T-cell (primary cell): ENCODE measurements at regions not wholly inside any gene's neighbourhood (a gene's known extent, or its start where the extent isn't known, plus 50 kb on each side); places are given as distances from the start of the nearest gene placed in this dataset.
"Not testable (repeated sequence)": the region's sequence is repeated elsewhere in the genome, so short reads cannot be mapped to it uniquely, and the experiment has no call there.

Source experiments
- ATAC-seq, 4 experiments: fragments of 200-7000 bp in 3 of 4; fragments of 150-1000 bp in 1 of 4; cut with Tn5 transposase; replicated peaks in 1 of 4; 1 replicate in 3 of 4; 2 replicates in 1 of 4; pipeline ENCODE4 v1.10.0; 2021; ENCODE audit warnings: moderate library complexity in 3 of 4, mild to moderate bottlenecking in 2 of 4, moderate number of reproducible peaks in 1 of 4
- CTCF ChIA-PET, 2 donors: fragments of 300-600 bp; sonication (Branson Sonifier 250); formaldehyde crosslinking; loops; one replicate each; lab custom pipeline; 2022; ENCODE audit warnings: antibody characterized with exemption in 2 of 2; lab: Charles Lee
- POLR2A ChIA-PET, 2 donors: fragments of 300-600 bp; sonication (Branson Sonifier 250); formaldehyde crosslinking; loops; one replicate each; lab custom pipeline; 2022; ENCODE audit warnings: antibody characterized with exemption in 2 of 2; lab: Charles Lee
- DNase-seq, 35 experiments: peaks; one replicate each; pipeline versions ENCODE4 v3.0.0 to v3.0.0-alpha.2; 2013 to 2023
- H3K27ac ChIP-seq: one replicate; pipeline ENCODE4 v1.5.1; 2013; ENCODE audit warnings: low read length
- H3K27me3 ChIP-seq, 2 experiments: replicated peaks in 1 of 2; 1 replicate in 1 of 2; 2 replicates in 1 of 2; pipeline versions ENCODE4 v1.6.1 to v1.7.0; 2013; ENCODE audit warnings: low read length in 1 of 2, mixed read lengths in 1 of 2; ENCODE audit not compliant: control insufficient read depth in 2 of 2, insufficient read depth in 2 of 2; ENCODE audit errors: extremely low read depth in 1 of 2
- H3K36me3 ChIP-seq, 2 donors: 1 replicate in 1 of 2; 2 replicates in 1 of 2; pipeline versions ENCODE4 v1.6.1 to v1.7.0; 2013; ENCODE audit warnings: low read length in 1 of 2; ENCODE audit not compliant: control insufficient read depth in 2 of 2, insufficient read depth in 1 of 2; ENCODE audit errors: extremely low read depth in 1 of 2
- H3K4me1 ChIP-seq, 2 experiments: 1 replicate in 1 of 2; 2 replicates in 1 of 2; pipeline versions ENCODE4 v1.6.1 to v1.7.0; 2013; ENCODE audit warnings: low read length in 2 of 2, mixed read lengths in 1 of 2; ENCODE audit not compliant: insufficient read depth in 2 of 2, control insufficient read depth in 1 of 2; ENCODE audit errors: extremely low read depth in 1 of 2
- H3K4me3 ChIP-seq, 2 donors: 1 replicate in 1 of 2; 2 replicates in 1 of 2; pipeline versions ENCODE4 v1.5.1 to v1.7.0; 2013; ENCODE audit warnings: mild to moderate bottlenecking in 2 of 2, low read length in 1 of 2, moderate library complexity in 1 of 2; ENCODE audit not compliant: control insufficient read depth in 1 of 2; ENCODE audit errors: extremely low read depth in 1 of 2
- H3K9me3 ChIP-seq: 2 replicates; pipeline ENCODE4 v1.7.0; 2013
- H3K27ac Mint-ChIP-seq, 2 donors: one replicate each; pipeline ENCODE4 v1.8.0; 2020 to 2021; ENCODE audit warnings: mild to moderate bottlenecking in 2 of 2, mixed read lengths in 2 of 2
- H3K27me3 Mint-ChIP-seq, 2 donors: one replicate each; pipeline ENCODE4 v1.8.0; 2021 to 2022; ENCODE audit warnings: mixed read lengths in 2 of 2
- H3K36me3 Mint-ChIP-seq: one replicate; pipeline ENCODE4 v1.8.0; 2021; ENCODE audit warnings: mixed read lengths
- H3K4me1 Mint-ChIP-seq, 3 donors: one replicate each; pipeline ENCODE4 v1.8.0; 2020 to 2022; ENCODE audit warnings: mixed read lengths in 3 of 3, mild to moderate bottlenecking in 1 of 3
- H3K4me3 Mint-ChIP-seq, 3 donors: one replicate each; pipeline ENCODE4 v1.8.0; 2020 to 2022; ENCODE audit warnings: mild to moderate bottlenecking in 3 of 3, mixed read lengths in 3 of 3, moderate library complexity in 3 of 3
- H3K9me3 Mint-ChIP-seq, 3 donors: one replicate each; pipeline ENCODE4 v1.8.0; 2020 to 2022; ENCODE audit warnings: mixed read lengths in 3 of 3
- WGBS: methylation state at CpG from one replicate; pipeline ENCODE4 v1.1.5; 2013; ENCODE audit warnings: missing lambda C conversion rate; ENCODE audit not compliant: insufficient coverage; 5-methylcytosine and 5-hydroxymethylcytosine counted together

DNA sequence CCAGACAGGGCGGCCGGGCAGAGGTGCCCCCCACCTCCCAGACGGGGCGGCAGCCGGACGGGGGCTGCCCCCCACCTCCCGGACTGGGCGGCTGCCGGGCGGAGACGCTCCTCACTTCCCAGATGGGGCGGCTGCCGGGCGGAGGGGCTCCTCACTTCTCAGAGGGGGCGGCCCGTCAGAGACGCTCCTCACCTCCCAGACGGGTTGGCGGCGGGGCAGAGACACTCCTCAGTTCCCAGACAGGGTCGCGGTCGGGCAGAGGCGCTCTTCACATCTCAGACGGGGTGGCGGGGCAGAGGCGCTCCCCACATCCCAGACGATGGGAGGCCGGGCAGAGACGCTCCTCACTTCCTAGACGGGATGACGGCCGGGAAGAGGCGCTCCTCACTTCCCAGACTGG lies 68.5 kb upstream of the GPC4 start:
- H3K4me1 Mint-ChIP-seq, H3K4me3 Mint-ChIP-seq, H3K27ac Mint-ChIP-seq, H3K36me3 Mint-ChIP-seq, ATAC-seq, H3K9me3 ChIP-seq, CTCF ChIA-PET, H3K36me3 ChIP-seq, H3K4me3 ChIP-seq, H3K4me1 ChIP-seq, H3K27ac ChIP-seq, H3K27me3 ChIP-seq, H3K9me3 Mint-ChIP-seq, POLR2A ChIA-PET, DNase-seq: not testable (repeated sequence)
- 93% methylated on average over 6 of the region's 34 CpGs for WGBS
- peaks cover 0 to 27% of the 10 kb centered on the region in 2 donors for H3K27me3 Mint-ChIP-seq

GRCh38 chrX:133482056-133482952 lies 67.0 kb upstream of the GPC4 start:
- Mint-ChIP-seq H3K27ac (no peak overlapping the region), H3K27me3 (peaks cover 0 to 27% of the 10 kb centered on the region in 2 donors), H3K9me3 (peaks cover 0 to 4% (median 0%) of the 10 kb centered on the region in 3 donors), H3K4me1 (no peaks in the 10 kb centered on the region), H3K4me3 (no peak overlapping the region), H3K36me3 (no peaks in the 10 kb centered on the region)
- Histone ChIP-seq H3K9me3 (no peaks in the 10 kb centered on the region), H3K36me3 (no peaks in the 10 kb centered on the region), H3K4me3 (no peak overlapping the region), H3K27ac (no peak overlapping the region), H3K27me3 (no peaks in the 10 kb centered on the region), H3K4me1 (no peaks in the 10 kb centered on the region)
- ChIA-PET POLR2A (no interaction called here), CTCF (no interaction called here)
- no CpG with 5 or more reads among the region's 7 CpGs for WGBS
- no peak for ATAC-seq
- DNase-seq, result no peak

DNA sequence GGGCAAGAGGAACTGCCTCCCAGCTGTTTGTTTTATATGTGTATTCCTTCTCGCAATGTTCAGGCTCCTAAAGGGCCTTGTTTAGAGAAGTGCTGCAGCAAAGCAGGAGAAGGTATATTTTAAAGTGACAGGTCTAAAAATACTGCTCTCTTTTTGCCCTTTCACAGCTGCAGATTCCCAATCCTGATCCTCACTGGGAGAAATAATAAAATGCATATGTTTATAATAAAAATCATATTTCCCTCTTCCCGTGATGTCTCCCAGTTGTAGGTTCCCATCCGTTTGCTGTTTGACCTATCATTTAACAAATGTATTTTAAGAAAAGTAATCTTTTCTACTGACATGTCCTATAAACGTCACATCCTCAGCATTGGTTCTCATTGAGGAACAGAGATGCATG lies 62.7 kb upstream of the GPC4 start:
- H3K9me3 Mint-ChIP-seq, result peaks cover 0 to 4% (median 0%) of the 10 kb centered on the region in 3 donors
- DNase-seq, result no peak
- no peak overlapping the region for H3K27ac Mint-ChIP-seq
- no peak overlapping the region for H3K4me3 Mint-ChIP-seq
- no CpG with 5 or more reads among the region's 4 CpGs for WGBS
- no peak for ATAC-seq
- POLR2A ChIA-PET, result no interaction called here
- H3K36me3 Mint-ChIP-seq, result no peaks in the 10 kb centered on the region
- CTCF ChIA-PET, result no interaction called here
- Histone ChIP-seq H3K27me3 (no peaks in the 10 kb centered on the region), H3K9me3 (no peaks in the 10 kb centered on the region), H3K36me3 (no peaks in the 10 kb centered on the region), H3K27ac (no peak overlapping the region), H3K4me3 (no peak overlapping the region), H3K4me1 (no peaks in the 10 kb centered on the region)
- H3K4me1 Mint-ChIP-seq, result no peaks in the 10 kb centered on the region
- H3K27me3 Mint-ChIP-seq, result peaks cover 0 to 30% of the 10 kb centered on the region in 2 donors

GRCh38 chrX:133475953-133476352 lies 60.7 kb upstream of the GPC4 start:
- ChIA-PET POLR2A (interaction anchor here in 1 of 2 donors (0.7 kb wide), 1 partner anchor 157 kb away, joined by 3 read pairs; no protein-coding TSS in a partner anchor), CTCF (no interaction called here)
- no peaks in the 10 kb centered on the region for H3K36me3 Mint-ChIP-seq
- Histone ChIP-seq H3K4me1 (no peaks in the 10 kb centered on the region), H3K4me3 (no peak overlapping the region), H3K9me3 (no peaks in the 10 kb centered on the region), H3K27ac (no peak overlapping the region), H3K27me3 (no peaks in the 10 kb centered on the region), H3K36me3 (no peaks in the 10 kb centered on the region)
- no peak for DNase-seq
- peaks cover 0 to 4% (median 0%) of the 10 kb centered on the region in 3 donors for H3K9me3 Mint-ChIP-seq
- H3K27me3 Mint-ChIP-seq, result peaks cover 3 to 26% of the 10 kb centered on the region in 2 donors
- no peak for ATAC-seq
- H3K4me3 Mint-ChIP-seq, result no peak overlapping the region
- WGBS, result 100% methylated on average over 1 of the region's 1 CpG
- H3K4me1 Mint-ChIP-seq, result no peaks in the 10 kb centered on the region
- H3K27ac Mint-ChIP-seq, result no peak overlapping the region

- no peak overlapping the region for H3K4me3 ChIP-seq
- H3K27ac ChIP-seq, result no peak overlapping the region
- no peaks in the 10 kb centered on the region for H3K36me3 Mint-ChIP-seq
- H3K27me3 Mint-ChIP-seq, result peaks cover 3 to 22% of the 10 kb centered on the region in 2 donors
- POLR2A ChIA-PET, result no interaction called here
- CTCF ChIA-PET, result no interaction called here
- H3K4me3 Mint-ChIP-seq, result no peak overlapping the region
- no peaks in the 10 kb centered on the region for H3K4me1 Mint-ChIP-seq
- no peaks in the 10 kb centered on the region for H3K36me3 ChIP-seq
- H3K27ac Mint-ChIP-seq, result no peak overlapping the region
- no peak for ATAC-seq
- no peak for DNase-seq
- no CpG with 5 or more reads among the region's 1 CpG for WGBS
- peaks cover 0 to 1% (median 0%) of the 10 kb centered on the region in 3 donors for H3K9me3 Mint-ChIP-seq
- no peaks in the 10 kb centered on the region for H3K27me3 ChIP-seq
- no peaks in the 10 kb centered on the region for H3K9me3 ChIP-seq
- H3K4me1 ChIP-seq, result no peaks in the 10 kb centered on the region
Measured at GRCh38 chrX:133475521-133475920, 60.2 kb upstream of the GPC4 start.

DNA sequence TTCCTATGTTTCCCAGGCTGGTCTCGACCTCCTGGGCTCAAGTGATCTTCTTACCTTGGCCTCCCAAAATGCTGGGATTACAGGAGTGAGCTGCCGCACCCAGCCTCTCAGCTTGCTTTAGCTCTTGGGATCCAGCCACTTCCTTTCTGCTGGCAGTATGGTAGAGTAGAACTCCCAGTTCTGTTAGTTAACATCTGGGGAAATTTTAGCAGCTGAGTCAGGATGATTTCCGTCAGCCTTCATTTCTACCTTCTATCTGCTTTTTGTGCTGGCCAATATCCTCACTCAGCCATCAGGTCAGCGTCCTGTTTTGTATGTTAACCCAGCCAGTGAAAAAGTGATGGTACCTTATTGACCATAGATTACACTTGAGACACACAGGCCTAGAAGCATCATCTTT lies 59.3 kb upstream of the GPC4 start:
- Mint-ChIP-seq H3K9me3 (no peaks in the 10 kb centered on the region), H3K27ac (no peak overlapping the region), H3K27me3 (peaks cover 3 to 21% of the 10 kb centered on the region in 2 donors), H3K4me1 (no peaks in the 10 kb centered on the region), H3K36me3 (no peaks in the 10 kb centered on the region), H3K4me3 (no peak overlapping the region)
- ChIA-PET POLR2A (no interaction called here), CTCF (no interaction called here)
- H3K9me3 ChIP-seq, result no peaks in the 10 kb centered on the region
- no CpG with 5 or more reads among the region's 4 CpGs for WGBS
- no peak overlapping the region for H3K27ac ChIP-seq
- H3K27me3 ChIP-seq, result no peaks in the 10 kb centered on the region
- no peak overlapping the region for H3K4me3 ChIP-seq
- no peaks in the 10 kb centered on the region for H3K4me1 ChIP-seq
- no peaks in the 10 kb centered on the region for H3K36me3 ChIP-seq
- no peak for DNase-seq
- ATAC-seq, result no peak
